GM19328 (cell line): ENCODE measurements at regions not wholly inside any gene's neighbourhood (a gene's known extent, or its start where the extent isn't known, plus 50 kb on each side); places are given as distances from the start of the nearest gene placed in this dataset.
"Not testable (repeated sequence)": the region's sequence is repeated elsewhere in the genome, so short reads cannot be mapped to it uniquely, and the experiment has no call there.

Experiments used
- ATAC-seq: cut with Tn5 transposase; IDR thresholded peaks from one replicate; pipeline ENCODE4 v1.9.1; 2021; ENCODE audit warnings: mild to moderate bottlenecking, moderate library complexity; ENCODE audit not compliant: unreplicated experiment

- no peak for ATAC-seq
Observed at GRCh38 chr9:124124729-124125650, 113.4 kb downstream of the LHX2 start.

- ATAC-seq: no peak
Observed at GRCh38 chr9:124125651-124125977, 114.0 kb downstream of the LHX2 start.

- no peak for ATAC-seq
Observed at GRCh38 chr9:124126648-124127646, 115.4 kb downstream of the LHX2 start.

DNA sequence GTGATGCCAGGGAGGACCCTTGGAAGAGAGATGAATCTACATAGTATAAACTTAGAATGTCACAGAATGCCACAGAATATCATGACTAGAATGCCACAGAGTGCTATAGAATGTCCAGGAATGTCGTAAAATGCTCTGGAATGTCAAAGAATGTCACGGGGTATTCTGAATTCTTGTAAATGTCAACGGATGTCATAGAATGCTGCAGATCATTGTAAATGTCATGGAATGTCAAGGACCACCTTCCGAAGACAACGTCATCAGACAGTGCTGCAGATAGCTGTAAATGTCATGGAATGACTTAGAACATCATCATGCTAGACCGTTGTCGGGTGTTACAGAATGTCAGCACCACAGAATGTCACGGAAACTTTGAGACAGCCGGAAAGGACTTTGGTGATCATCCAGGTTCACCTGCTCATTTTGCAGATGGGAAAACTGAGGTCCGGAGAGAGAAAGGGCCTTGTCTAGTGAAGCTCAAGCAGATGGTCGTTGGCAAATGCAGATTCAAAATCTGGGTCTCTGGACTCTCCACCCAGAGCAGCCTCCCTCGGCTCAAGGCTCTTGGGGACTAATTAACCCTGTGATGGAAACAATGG is 117.1 kb downstream of the LHX2 start:
- ATAC-seq: no peak

GRCh38 chr9:124130277-124131075 is 118.9 kb downstream of the LHX2 start:
- ATAC-seq: no peak

GRCh38 chr9:124131518-124131917 is 120.0 kb downstream of the LHX2 start:
- ATAC-seq: not testable (repeated sequence)

- ATAC-seq: no peak
Observed at GRCh38 chr9:124132671-124133147, 121.1 kb downstream of the LHX2 start.

GRCh38 chr9:124133727-124134126 is 122.2 kb downstream of the LHX2 start:
- ATAC-seq: no peak

- ATAC-seq: no peak
Observed at GRCh38 chr9:124134526-124134925, 123.0 kb downstream of the LHX2 start.

DNA sequence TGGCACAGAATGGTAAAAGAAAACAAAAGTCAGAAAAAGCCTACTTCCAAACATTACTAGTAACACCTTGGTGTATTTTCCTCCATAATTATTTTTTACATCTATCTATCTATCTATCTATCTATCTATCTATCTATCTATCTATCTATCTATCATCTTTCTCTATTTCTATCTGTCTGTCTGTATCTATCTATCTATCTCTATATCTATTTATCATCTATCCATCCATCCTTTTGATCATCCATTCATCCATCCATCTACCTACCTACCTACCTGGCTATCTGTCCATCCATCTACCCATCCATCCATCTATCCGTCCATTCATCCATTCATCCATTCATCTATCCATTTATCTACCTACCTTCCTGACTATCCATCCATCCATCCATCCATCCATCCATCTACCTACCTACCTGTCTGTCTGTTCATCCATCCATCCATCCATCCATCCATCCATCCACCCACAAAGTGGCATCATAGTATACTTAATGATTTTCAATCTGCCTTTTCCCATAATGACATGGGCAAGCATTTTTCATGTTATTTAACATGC is 121.9 kb upstream of the NEK6 start:
- no peak for ATAC-seq

DNA sequence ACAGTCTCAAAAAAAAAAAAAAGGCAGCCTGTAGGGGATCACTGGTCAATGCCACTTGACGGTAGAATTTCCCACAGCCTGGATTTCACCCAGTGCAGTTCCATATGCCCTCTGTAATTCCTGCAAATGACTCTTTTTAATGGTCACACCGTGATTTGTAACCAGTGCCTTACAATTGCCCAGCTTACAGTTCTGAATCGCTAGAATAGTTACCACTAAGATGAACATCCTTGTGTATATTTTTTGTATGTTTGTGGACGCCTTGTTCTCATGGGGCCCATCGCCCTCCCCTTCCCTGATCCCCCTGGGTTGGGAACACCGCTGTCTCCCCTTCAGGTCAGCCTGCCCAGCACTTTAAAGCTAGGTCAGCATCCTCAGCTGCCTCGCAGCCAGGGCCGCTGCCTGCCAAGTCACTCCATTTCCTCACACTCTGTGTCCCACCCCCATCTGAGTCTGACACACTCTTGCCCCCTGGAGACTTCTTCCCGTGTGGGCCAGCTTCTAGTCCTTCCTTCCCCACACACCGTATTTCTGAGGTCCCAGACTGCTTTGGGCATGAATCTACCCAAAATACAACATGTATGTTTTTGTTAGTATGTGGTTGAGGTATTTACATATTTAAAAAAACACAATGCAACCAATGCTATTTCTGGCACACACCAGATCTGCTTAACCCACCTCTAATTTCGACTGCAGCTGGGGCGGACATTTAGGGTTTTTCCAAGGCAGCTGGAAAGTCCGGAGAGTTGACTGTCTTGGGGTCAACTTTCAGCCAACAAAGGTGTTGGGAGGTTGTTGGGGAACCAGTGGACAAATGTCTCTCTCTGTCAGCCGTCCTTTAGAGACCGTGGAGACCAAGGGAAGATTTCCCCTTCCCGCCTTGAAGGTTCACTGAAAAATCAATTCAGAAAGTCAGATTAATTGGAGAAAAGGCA is 120.5 kb upstream of the NEK6 start:
- ATAC-seq: peak; percentile 78

- no peak for ATAC-seq
Observed at GRCh38 chr9:124137944-124138335, 119.8 kb upstream of the NEK6 start.

GRCh38 chr9:124139001-124139400 is 118.7 kb upstream of the NEK6 start:
- no peak for ATAC-seq

DNA sequence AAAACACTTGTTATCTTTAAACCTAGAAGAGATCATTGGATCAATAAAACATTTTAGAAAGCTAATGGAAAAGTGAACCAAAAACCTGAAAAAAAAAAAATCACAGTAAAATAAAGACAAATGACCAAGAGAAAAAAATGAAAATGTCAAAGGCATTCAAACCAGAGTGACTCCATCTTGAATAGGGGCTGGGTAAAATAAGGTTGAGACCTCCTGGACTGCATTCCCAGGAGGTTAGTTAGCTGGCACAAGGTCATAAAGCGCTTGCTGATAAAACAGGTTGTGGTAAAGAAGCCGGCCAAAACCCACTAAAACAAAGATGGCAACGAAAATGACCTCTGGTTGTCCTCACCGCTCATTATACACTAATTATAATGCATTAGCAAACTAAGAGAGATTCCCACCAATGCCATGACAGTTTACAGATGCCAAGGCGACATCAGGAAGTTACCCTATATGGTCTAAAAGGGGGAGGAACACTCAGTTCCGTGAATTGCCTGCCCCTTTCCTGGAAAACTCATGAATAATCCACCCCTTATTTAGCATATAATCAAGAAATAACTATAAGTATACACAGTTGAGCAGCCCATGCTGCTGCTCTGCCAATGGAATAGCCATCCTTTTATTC is 116.7 kb upstream of the NEK6 start:
- ATAC-seq: no peak

DNA sequence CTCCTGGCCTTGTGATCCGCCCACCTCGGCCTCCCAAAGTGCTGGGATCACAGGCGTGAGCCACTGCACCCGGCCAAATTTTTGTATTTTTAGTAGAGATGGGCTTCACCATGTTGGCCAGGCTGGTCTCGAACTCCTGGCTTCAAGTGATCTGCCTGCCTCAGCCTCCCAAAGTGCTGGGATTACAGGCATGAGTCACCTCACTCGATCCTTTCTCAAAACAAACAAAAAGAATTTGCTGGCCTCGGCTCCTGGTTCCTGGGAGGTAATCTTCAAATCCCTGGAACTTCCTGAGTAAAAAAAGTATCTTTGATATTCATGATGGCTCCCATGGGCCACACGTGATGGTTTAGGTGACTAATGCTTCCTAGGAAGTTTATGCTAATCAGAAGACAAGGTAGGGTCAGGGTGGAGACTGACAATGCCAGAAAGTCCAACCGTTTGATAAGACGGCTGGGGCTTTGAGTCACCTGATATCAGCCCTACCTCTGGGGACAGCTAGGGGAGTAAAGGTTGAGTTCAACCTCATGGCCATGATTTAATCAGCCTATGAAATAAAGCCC is 113.1 kb upstream of the NEK6 start:
- not testable (repeated sequence) for ATAC-seq

- ATAC-seq: no peak
Observed at GRCh38 chr9:124146031-124146561, 111.7 kb upstream of the NEK6 start.

DNA sequence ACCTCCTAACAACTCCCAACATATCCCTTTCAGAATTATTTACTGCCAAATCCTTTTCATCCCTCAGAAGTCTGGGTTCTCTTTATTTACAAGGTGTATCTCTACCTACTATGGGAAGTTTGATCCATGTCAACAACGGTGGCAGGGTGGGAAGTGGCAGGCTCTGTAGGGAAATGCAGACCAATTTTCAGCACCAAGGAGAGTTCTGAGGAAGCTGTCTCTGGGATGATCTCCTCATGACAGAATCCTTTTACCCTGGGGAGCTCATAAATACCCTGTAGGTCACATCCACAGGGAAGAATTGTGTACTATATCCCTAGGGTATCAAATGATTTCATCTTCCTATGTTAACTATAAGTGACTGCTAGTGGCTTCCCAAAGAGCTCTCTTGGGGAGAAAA is 107.8 kb upstream of the NEK6 start:
- no peak for ATAC-seq

DNA sequence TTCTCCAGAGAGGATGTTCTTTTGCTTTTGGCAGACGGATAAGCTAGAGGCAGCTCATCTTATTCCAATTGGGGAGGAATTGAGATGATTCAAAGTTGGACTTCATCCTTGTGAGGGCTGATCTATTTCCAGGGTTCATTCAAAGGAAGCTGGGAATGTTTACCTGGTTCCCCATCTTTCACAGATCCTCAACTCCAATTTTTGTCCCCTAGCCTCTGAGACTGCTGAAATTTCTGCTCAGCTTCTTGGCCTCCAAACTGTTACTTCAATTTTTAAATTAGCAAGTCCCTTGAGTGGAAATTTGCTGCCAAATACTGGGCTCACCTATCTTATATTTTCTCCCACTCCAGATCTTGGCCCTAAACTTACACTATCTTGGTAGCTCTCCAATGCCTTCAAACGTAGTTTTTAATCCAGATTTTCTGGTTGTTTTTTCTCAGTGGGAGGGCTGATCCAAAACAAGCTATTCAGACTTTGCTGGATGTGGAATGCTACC is 93.9 kb upstream of the NEK6 start:
- no peak for ATAC-seq
